HEK293 (cell line): ENCODE measurements at regions not wholly inside any gene's neighbourhood (a gene's known extent, or its start where the extent isn't known, plus 50 kb on each side); places are given as distances from the start of the nearest gene placed in this dataset.

ENCODE experiments used
- CTCF ChIP-seq: fragments of 450-650 bp; formaldehyde crosslinking; IDR thresholded peaks from 2 replicates; pipeline ENCODE4 v1.5.1; 2016; ENCODE audit warnings: missing biosample characterization, missing genetic modification characterization
- ZBTB10 ChIP-seq: fragments of 450-650 bp; formaldehyde crosslinking; IDR thresholded peaks from 2 replicates; pipeline ENCODE4 v1.5.1; 2016; ENCODE audit warnings: missing biosample characterization, missing genetic modification characterization
- ZBTB20 ChIP-seq: fragments of 450-650 bp; formaldehyde crosslinking; IDR thresholded peaks from 2 replicates; pipeline ENCODE4 v1.5.1; 2016; ENCODE audit warnings: missing biosample characterization, missing genetic modification characterization
- ZFP69B ChIP-seq: fragments of 450-650 bp; formaldehyde crosslinking; IDR thresholded peaks from 2 replicates; pipeline ENCODE4 v1.5.1; 2016; ENCODE audit warnings: missing biosample characterization, missing genetic modification characterization
- ZNF121 ChIP-seq: fragments of 450-650 bp; formaldehyde crosslinking; IDR thresholded peaks from 2 replicates; pipeline ENCODE4 v1.5.1; 2016; ENCODE audit warnings: missing biosample characterization, missing genetic modification characterization
- ZNF776 ChIP-seq: fragments of 450-650 bp; formaldehyde crosslinking; IDR thresholded peaks from 2 replicates; pipeline ENCODE4 v1.5.0; 2017; ENCODE audit warnings: missing biosample characterization, missing genetic modification characterization, borderline replicate concordance

- no peak for TF ChIP-seq ZFP69B (tag by site-specific recombination)
- TF ChIP-seq ZBTB10 = no peak
- no peak for TF ChIP-seq CTCF (tag by site-specific recombination)
- no peak for TF ChIP-seq ZBTB20 (tag by site-specific recombination)
- no peak for TF ChIP-seq ZNF776 (tag by site-specific recombination)
- TF ChIP-seq ZNF121 = no peak
These were observed 195.0 kb upstream of the STARD13 start for GRCh38 chr13:33480561-33480960.
